ENCODE measurements at regions not wholly inside any gene's neighbourhood (a gene's known extent, or its start where the extent isn't known, plus 50 kb on each side); places are given as distances from the start of the nearest gene placed in this dataset.

- no peak for DNase-seq (ENCODE audit: low read depth)
These were observed 657.7 kb downstream of the TRAM1L1 start for GRCh38 chr4:116427666-116428065.

GRCh38 chr4:116413222-116413621 is 672.2 kb downstream of the TRAM1L1 start:
- no peak for DNase-seq (ENCODE audit: low read depth)

GRCh38 chr4:116401293-116401692 is 684.1 kb downstream of the TRAM1L1 start:
- DNase-seq (ENCODE audit: low read depth), result no peak

- DNase-seq (ENCODE audit: low read depth), result peak; percentile 1
These were observed 684.9 kb downstream of the TRAM1L1 start for GRCh38 chr4:116400480-116400879.

GRCh38 chr4:116397714-116398113 is 687.7 kb downstream of the TRAM1L1 start:
- DNase-seq (ENCODE audit: low read depth), result no peak

- no peak for DNase-seq (ENCODE audit: low read depth)
These were observed 688.1 kb downstream of the TRAM1L1 start for GRCh38 chr4:116397291-116397690.

- DNase-seq (ENCODE audit: low read depth), result no peak
These were observed 690.0 kb downstream of the TRAM1L1 start for GRCh38 chr4:116395408-116395807.

- DNase-seq (ENCODE audit: low read depth), result no peak
These were observed 694.4 kb downstream of the TRAM1L1 start for GRCh38 chr4:116391020-116391419.

- DNase-seq (ENCODE audit: low read depth), result no peak
These were observed 696.2 kb downstream of the TRAM1L1 start for GRCh38 chr4:116389139-116389538.

GRCh38 chr4:116387937-116388474 is 697.4 kb downstream of the TRAM1L1 start:
- no peak for DNase-seq (ENCODE audit: low read depth)

GRCh38 chr4:116386856-116387255 is 698.5 kb downstream of the TRAM1L1 start:
- no peak for DNase-seq (ENCODE audit: low read depth)

GRCh38 chr4:116385583-116385982 is 699.8 kb downstream of the TRAM1L1 start:
- DNase-seq (ENCODE audit: low read depth), result no peak

GRCh38 chr4:116374815-116375214 is 710.6 kb downstream of the TRAM1L1 start:
- DNase-seq (ENCODE audit: low read depth), result no peak

- no peak for DNase-seq (ENCODE audit: low read depth)
These were observed 722.8 kb downstream of the TRAM1L1 start for GRCh38 chr4:116362583-116362982.

- DNase-seq (ENCODE audit: low read depth), result no peak
These were observed 723.6 kb downstream of the TRAM1L1 start for GRCh38 chr4:116361790-116362189.

- DNase-seq (ENCODE audit: low read depth), result peak; percentile 77
These were observed 726.6 kb downstream of the TRAM1L1 start for GRCh38 chr4:116358633-116359222.

GRCh38 chr4:116357758-116358157 is 727.6 kb downstream of the TRAM1L1 start:
- no peak for DNase-seq (ENCODE audit: low read depth)

- no peak for DNase-seq (ENCODE audit: low read depth)
These were observed 738.6 kb downstream of the TRAM1L1 start for GRCh38 chr4:116346750-116347149.

- no peak for DNase-seq (ENCODE audit: low read depth)
These were observed 741.6 kb downstream of the TRAM1L1 start for GRCh38 chr4:116343809-116344208.

- DNase-seq (ENCODE audit: low read depth), result no peak
These were observed 743.2 kb downstream of the TRAM1L1 start for GRCh38 chr4:116342143-116342542.

GRCh38 chr4:116332508-116332907 is 752.9 kb downstream of the TRAM1L1 start:
- DNase-seq (ENCODE audit: low read depth), result no peak

- no peak for DNase-seq (ENCODE audit: low read depth)
These were observed 757.0 kb downstream of the TRAM1L1 start for GRCh38 chr4:116328261-116328860.

- DNase-seq (ENCODE audit: low read depth), result no peak
These were observed 761.8 kb downstream of the TRAM1L1 start for GRCh38 chr4:116323606-116324005.

GRCh38 chr4:116321471-116321870 is 763.9 kb downstream of the TRAM1L1 start:
- DNase-seq (ENCODE audit: low read depth), result no peak

All from fibroblast of the conjunctiva (primary cell).